HG02852 (cell line): ENCODE measurements at regions not wholly inside any gene's neighbourhood (a gene's known extent, or its start where the extent isn't known, plus 50 kb on each side); places are given as distances from the start of the nearest gene placed in this dataset.
"Not testable (repeated sequence)": the region's sequence is repeated elsewhere in the genome, so short reads cannot be mapped to it uniquely, and the experiment has no call there.

ENCODE experiments used
- ATAC-seq: cut with Tn5 transposase; IDR thresholded peaks from one replicate; pipeline ENCODE4 v1.9.1; 2021; ENCODE audit warnings: mild to moderate bottlenecking, moderate library complexity; ENCODE audit not compliant: unreplicated experiment

DNA sequence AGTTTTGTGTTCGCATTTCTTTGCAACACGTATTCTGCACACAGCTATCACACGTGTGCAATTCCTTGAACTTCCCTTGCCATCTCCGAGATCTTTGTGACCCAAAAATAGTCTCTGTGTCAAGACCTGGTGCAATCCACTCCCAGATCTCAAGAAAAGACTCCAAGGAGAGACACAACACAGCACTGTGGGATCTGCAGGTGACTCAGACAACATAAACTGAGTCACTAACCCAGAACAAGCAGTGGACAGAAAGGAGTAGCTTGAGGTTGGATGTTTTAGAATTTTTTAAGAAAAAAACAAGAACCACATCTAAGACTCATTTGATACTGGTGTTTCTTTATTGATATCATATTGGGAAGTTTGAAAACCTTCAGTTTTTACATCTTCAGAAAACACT, 396.9 kb downstream of the AGTPBP1 start:
- ATAC-seq, result no peak

GRCh38 chr9:85339338-85339737, 402.4 kb downstream of the AGTPBP1 start:
- no peak for ATAC-seq

- no peak for ATAC-seq
Measured at GRCh38 chr9:85334228-85334627, 407.5 kb downstream of the AGTPBP1 start.

DNA sequence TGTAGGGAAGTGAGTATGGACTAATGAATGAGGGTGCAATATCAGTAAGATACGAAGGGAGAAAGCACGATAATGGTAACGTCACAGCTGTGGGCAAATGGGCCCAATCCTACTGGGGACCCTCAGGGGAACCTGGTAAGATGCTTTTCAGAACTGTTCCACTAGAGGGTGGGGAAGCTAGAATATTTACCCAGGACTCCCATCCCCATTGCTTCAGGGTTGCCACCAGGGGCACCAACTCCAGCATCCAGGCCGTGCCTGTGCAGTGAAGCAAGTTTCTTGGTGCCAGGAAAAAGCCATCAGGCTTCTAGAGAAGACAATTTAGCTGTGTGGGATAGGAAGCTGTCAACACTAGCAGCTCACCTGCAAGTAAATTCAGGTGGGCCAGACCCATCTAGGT, 409.3 kb downstream of the AGTPBP1 start:
- ATAC-seq, result no peak

DNA sequence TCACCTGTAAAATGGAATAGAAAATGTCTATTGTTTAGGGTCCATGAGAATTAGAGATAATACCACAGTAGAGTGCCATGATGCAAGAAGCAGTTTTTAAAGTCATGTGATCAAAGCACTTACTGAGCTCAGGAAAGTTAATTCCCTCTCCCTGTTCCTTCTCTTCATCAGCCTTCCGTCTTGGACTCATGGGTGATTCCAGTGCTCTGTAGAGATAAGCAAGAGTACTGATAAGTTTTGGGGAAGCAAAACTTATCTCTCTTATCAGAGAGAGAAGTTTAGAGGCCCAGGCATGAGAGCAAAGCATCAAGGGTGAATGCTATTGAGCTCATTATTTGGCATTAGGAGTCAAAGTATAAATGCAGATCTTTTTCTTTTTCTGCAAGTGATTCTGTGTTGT, 410.1 kb downstream of the AGTPBP1 start:
- ATAC-seq, result no peak

DNA sequence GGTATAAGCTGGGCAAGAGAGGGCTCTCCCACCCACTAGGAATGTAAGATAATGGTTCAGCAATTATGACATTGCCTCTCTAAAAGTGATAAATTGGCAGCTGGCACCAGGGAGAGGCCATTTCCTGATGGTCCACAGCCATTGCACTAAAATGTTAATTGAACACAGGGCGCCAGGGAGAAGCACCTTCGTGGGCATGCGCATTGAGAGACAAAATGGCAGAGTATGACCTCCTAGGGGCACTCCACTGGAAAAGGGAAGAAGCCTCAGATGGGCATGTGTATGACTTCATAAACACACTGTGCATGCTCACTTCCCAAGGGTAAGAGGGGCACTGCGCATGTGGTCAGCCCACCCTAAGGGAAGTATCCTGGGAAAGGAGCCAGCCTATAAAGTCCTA, 419.2 kb downstream of the AGTPBP1 start:
- no peak for ATAC-seq

DNA sequence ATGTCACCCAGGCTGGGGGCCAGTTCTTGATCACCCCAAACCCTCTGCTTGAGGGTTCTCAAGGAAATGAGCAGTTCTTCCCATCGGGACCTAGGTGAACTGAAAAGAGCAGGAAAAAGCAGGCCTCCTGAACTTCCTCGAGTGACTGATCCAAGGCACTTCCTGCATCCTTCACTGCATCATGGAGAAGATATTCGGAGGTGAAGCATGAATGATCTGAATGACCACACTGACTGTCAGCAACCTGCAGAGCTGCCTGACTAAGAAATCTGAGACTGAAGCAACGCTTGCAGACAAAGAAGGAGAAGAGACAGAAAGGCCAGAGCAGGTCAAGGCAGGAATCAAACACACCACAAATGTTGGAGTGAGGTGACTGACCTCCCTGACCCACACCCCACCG, 420.2 kb downstream of the AGTPBP1 start:
- ATAC-seq, result no peak

DNA sequence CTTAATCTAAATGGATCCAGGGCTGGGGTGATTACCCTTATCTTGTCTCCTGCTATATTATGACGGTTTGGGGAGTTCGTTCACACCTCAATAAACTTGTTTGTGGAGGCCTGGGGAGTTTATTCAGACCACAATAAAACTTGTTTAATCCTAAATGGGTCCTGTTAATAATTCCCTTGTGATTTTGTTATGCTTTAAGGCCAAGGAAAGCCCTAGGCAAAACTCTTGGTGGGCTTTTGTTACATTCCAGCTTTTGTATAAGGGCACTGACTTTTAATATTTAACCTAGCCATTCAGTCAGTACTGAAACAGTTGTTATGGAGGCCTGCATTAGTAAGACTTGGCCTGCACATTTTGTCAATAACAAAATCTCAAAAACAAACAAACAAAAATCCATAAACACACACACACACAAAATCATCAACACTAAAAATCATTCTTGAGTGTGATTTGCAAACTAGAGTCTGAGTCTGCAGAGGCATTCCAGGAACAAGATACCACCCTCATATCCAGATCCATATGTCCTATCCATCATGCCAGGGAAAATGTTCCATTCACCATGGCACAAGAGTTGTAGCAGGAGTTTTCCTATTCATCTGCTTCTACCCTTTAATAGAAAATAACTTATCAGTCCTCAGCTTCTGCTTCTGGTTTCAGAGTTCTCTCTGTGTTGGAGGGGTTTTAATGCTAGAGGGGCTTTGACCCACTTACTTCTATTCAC, 421.7 kb downstream of the AGTPBP1 start:
- no peak for ATAC-seq

- not testable (repeated sequence) for ATAC-seq
Measured at GRCh38 chr9:85315535-85315934, 426.2 kb downstream of the AGTPBP1 start.

DNA sequence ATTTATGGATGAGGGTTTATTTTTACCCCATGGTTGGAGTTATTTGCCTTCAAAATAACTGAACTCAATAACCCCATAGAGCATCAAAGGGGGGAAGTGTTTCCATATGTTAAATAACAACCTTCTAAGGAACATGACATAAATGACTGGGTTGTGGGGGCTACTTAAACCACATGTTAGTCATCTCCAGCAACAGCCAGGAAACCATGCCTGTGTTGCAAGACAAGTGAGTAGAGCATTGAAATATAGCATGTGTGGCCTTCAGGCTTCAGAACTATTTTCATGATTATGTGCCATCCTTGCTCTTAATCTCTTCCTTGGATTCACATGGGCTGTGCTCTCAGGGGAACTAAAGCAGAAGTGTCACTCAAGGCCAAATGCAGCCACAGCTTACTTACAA, 431.2 kb downstream of the AGTPBP1 start:
- no peak for ATAC-seq

- no peak for ATAC-seq
Measured at GRCh38 chr9:85303757-85304134, 438.0 kb downstream of the AGTPBP1 start.

- ATAC-seq, result no peak
Measured at GRCh38 chr9:85302938-85303756, 438.6 kb downstream of the AGTPBP1 start.

DNA sequence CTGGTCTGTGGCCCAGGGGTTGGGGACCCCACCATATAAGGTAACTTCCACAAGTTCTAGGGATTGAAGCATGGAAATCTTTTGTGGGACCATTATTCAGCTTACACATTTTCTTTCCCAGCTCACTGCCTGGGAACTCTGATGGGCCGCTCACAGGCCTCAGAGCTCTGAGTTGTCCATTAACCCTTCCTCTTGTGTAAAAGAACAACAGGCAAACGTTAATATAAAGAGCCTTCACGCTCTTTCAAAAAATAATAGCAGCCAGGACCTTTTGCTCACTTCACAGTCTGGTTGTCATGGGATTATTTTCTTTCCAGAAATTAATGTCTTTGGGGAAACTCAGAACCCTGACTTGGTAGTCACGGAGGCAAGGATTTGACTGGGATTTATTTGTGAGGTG, 443.3 kb downstream of the AGTPBP1 start:
- ATAC-seq, result no peak

- not testable (repeated sequence) for ATAC-seq
Measured at GRCh38 chr9:85295244-85295643, 446.5 kb downstream of the AGTPBP1 start.

DNA sequence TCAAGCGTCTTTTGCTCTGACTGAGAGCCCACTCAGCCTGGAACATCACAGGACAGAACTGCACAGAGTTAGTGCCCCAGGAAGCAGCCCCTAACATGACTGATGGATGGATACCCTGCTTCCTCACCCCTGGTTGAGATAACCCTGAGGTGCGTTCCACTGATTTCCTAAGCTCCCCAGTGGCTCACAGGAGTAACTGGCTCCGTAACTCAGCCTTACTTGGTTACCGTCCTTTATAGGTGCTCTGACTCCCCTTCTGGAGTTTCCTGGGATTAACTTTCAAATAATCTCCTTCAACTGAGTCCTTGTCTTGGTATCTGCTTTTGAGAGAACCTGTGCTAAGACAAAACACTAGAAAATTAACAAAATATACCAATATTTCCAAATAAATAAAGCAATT, 449.5 kb downstream of the AGTPBP1 start:
- ATAC-seq, result no peak

DNA sequence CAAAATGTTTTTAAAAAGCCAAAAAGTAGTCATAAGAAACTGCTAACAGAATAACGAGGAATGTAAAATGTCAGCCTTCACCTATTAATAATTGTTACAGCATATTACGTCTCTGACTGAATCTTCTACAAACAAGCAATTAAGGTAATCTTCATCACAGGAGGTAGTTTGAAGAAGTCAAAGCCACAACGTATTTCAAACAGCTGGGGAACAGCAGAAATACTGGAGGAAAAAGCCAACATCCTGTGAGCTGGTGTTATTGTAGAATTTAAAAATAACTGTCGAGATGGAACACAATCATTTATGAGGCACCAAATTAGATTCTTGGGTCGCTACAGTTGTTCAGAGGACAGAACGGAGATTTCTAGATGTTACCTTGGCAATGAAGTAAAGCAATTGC, 450.5 kb downstream of the AGTPBP1 start:
- no peak for ATAC-seq

DNA sequence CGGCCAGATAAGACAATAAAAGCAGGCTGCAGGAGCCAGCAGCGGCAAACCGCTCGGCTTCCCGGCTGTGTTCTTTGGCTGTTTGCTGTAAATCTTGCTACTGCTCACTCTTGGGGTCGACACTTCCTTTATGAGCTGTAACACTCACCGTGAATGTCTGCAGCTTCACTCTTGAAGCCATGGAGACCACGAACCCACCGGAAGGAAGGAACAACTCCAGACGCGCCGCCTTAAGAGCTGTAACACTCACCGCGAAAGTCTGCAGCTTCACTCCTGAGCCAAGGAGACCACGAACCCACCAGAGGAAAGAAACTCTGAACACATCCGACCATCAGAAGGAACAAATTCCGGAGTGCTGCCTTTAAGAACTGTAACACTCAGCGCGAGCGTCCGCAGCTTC, 451.7 kb downstream of the AGTPBP1 start:
- ATAC-seq, result no peak

DNA sequence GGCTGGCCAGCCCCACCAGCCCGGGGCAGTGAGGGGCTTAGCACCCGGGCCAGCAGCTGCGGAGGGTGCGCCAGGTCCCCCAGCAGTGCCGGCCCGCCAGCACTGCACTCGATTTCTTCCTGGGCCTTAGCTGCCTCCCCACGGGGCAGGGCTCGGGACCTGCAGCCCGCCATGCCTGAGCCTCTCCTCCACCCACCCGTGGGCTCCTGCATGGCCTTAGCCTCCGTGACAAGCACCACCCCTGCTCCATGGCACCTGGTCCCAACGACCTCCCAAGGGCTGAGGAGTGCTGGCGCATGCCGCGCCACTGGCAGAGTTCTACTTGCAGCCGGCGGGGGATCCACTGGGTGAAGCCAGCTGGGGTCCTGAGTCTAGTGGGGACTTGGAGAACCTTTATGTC, 452.6 kb downstream of the AGTPBP1 start:
- ATAC-seq, result no peak

DNA sequence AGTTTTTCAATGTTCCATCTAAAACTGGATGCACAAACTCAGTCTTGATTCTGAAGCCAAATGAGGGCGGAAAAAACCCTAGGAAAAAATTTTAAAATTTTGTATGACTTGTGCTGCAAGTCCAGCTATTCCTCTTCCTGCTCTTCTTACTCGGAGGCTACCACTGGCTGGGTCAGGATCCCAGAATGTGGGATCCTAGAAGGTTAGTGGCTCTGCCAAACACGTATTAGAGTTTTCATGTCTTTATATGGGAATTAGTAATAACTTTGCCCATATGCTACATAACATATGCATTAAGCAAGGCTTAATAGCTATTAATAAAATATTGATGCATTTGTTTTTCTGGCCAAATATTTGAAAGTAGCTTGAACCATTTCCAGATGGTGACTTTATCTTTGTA, 458.3 kb downstream of the AGTPBP1 start:
- no peak for ATAC-seq

- no peak for ATAC-seq
Measured at GRCh38 chr9:85278769-85279168, 463.0 kb downstream of the AGTPBP1 start.

GRCh38 chr9:85276741-85277140, 465.0 kb downstream of the AGTPBP1 start:
- ATAC-seq, result no peak

- ATAC-seq, result no peak
Measured at GRCh38 chr9:85269811-85270210, 471.9 kb downstream of the AGTPBP1 start.
